ENCODE measurements at regions not wholly inside any gene's neighbourhood (a gene's known extent, or its start where the extent isn't known, plus 50 kb on each side); places are given as distances from the start of the nearest gene placed in this dataset.

GRCh38 chr7:22633954-22634474 lies 93.0 kb upstream of the IL6 start:
- BruUV-seq (replicated peaks) = no TSS peak
- Histone ChIP-seq H3K9me2 (ENCODE audit: insufficient read depth) (no peaks in the 10 kb centered on the region), H3K79me2 (ENCODE audit: insufficient read depth, low read length) (no peaks in the 10 kb centered on the region), H3K4me3 (replicated peaks in 1 of 2; ENCODE audit: low read depth in 1 of 2, low read length in 2 of 2) (no peak overlapping the region), H3K27me3 (ENCODE audit: insufficient read depth, low read length) (no peaks in the 10 kb centered on the region), H3K36me3 (ENCODE audit: control insufficient read depth in 1 of 2, insufficient read depth in 2 of 2, low read length in 2 of 2) (no peaks in the 10 kb centered on the region), H4K20me1 (ENCODE audit: insufficient read depth) (no peaks in the 10 kb centered on the region), H3K9me3 (ENCODE audit: control insufficient read depth in 1 of 2, insufficient read depth in 1 of 2, low read depth in 1 of 2, low read length in 2 of 2) (no peaks in the 10 kb centered on the region), H3K9ac (ENCODE audit: low read length) (no peak overlapping the region), H2AFZ (ENCODE audit: low read depth, low read length, poor library complexity, severe bottlenecking) (no peak overlapping the region), H3K27ac (ENCODE audit: low read depth, low read length) (no peak overlapping the region), H3K4me1 (ENCODE audit: control insufficient read depth in 1 of 2, insufficient read depth in 2 of 2, low read length in 2 of 2) (no peaks in the 10 kb centered on the region), H3K4me2 (ENCODE audit: low read length) (no peak overlapping the region)
- ATAC-seq (no peak), DNase-seq (ENCODE audit: low read depth, low spot score) (no peak)
- TF ChIP-seq REST (IDR thresholded peaks at IDR 0.05; ENCODE audit: low read depth) = no peak
- no peak for TF ChIP-seq POLR2AphosphoS5 (IDR thresholded peaks at IDR 0.05; ENCODE audit: low read depth, low read length)
- TF ChIP-seq ZFX (IDR thresholded peaks at IDR 0.05) = no peak
- no peak for TF ChIP-seq ATF3 (IDR thresholded peaks at IDR 0.05)
- no peak for TF ChIP-seq SP1 (IDR thresholded peaks at IDR 0.05; ENCODE audit: low read depth)
- CTCF ChIA-PET = no interaction called here
- intact Hi-C loops (cut with micrococcal nuclease) = no loop called here
- POLR2A ChIA-PET = no interaction called here
- RAD21 ChIA-PET (ENCODE audit: low non-redundant PET in 1 of 2, low total read pairs in 2 of 2, uncharacterized antibody in 2 of 2, unreplicated experiment in 2 of 2) = no interaction called here

GRCh38 chr7:22633286-22633953 lies 93.6 kb upstream of the IL6 start:
- CTCF ChIA-PET = no interaction called here
- Histone ChIP-seq H3K27me3 (ENCODE audit: insufficient read depth, low read length) (no peaks in the 10 kb centered on the region), H3K9ac (ENCODE audit: low read length) (no peak overlapping the region), H3K9me2 (ENCODE audit: insufficient read depth) (no peaks in the 10 kb centered on the region), H3K4me3 (replicated peaks in 1 of 2; ENCODE audit: low read depth in 1 of 2, low read length in 2 of 2) (no peak overlapping the region), H2AFZ (ENCODE audit: low read depth, low read length, poor library complexity, severe bottlenecking) (no peak overlapping the region), H3K79me2 (ENCODE audit: insufficient read depth, low read length) (no peaks in the 10 kb centered on the region), H3K4me1 (ENCODE audit: control insufficient read depth in 1 of 2, insufficient read depth in 2 of 2, low read length in 2 of 2) (no peaks in the 10 kb centered on the region), H3K4me2 (ENCODE audit: low read length) (no peak overlapping the region), H4K20me1 (ENCODE audit: insufficient read depth) (no peaks in the 10 kb centered on the region), H3K27ac (ENCODE audit: low read depth, low read length) (no peak overlapping the region), H3K9me3 (ENCODE audit: control insufficient read depth in 1 of 2, insufficient read depth in 1 of 2, low read depth in 1 of 2, low read length in 2 of 2) (no peaks in the 10 kb centered on the region), H3K36me3 (ENCODE audit: control insufficient read depth in 1 of 2, insufficient read depth in 2 of 2, low read length in 2 of 2) (no peaks in the 10 kb centered on the region)
- RAD21 ChIA-PET (ENCODE audit: low non-redundant PET in 1 of 2, low total read pairs in 2 of 2, uncharacterized antibody in 2 of 2, unreplicated experiment in 2 of 2) = no interaction called here
- TF ChIP-seq JUND (IDR thresholded peaks at IDR 0.05) (no peak), SRF (IDR thresholded peaks at IDR 0.05; ENCODE audit: low read depth) (no peak), RAD21 (IDR thresholded peaks at IDR 0.05; ENCODE audit: low read depth) (no peak), EZH2phosphoT487 (IDR thresholded peaks at IDR 0.05; ENCODE audit: borderline replicate concordance) (no peak), POLR2A (IDR thresholded peaks at IDR 0.05; ENCODE audit: borderline replicate concordance, extremely low read depth, insufficient read depth, insufficient read length) (no peak), SP1 (IDR thresholded peaks at IDR 0.05; ENCODE audit: low read depth) (no peak), CBX3 (IDR thresholded peaks at IDR 0.05; ENCODE audit: low read depth) (no peak), SIN3A (IDR thresholded peaks at IDR 0.05; ENCODE audit: low read depth) (no peak), FOSL1 (IDR thresholded peaks at IDR 0.05; ENCODE audit: low read depth) (no peak), ZNF274 (IDR thresholded peaks at IDR 0.05; ENCODE audit: low read depth, low read length) (no peak), ZFX (IDR thresholded peaks at IDR 0.05) (no peak), EZH2 (IDR thresholded peaks at IDR 0.05) (no peak)
- no TSS peak for BruUV-seq (replicated peaks)
- intact Hi-C loops (cut with micrococcal nuclease) = no loop called here
- ATAC-seq (no peak), DNase-seq (ENCODE audit: low read depth, low spot score) (no peak)
- POLR2A ChIA-PET = no interaction called here

Measured in HCT116 (cell line).